ENCODE measurements at regions not wholly inside any gene's neighbourhood (a gene's known extent, or its start where the extent isn't known, plus 50 kb on each side); places are given as distances from the start of the nearest gene placed in this dataset.

- in situ Hi-C loops (cut with MboI; ENCODE audit: low sequenced_read_pairs): no loop called here
Measured at GRCh38 chr16:87249425-87249824, 67.8 kb downstream of the C16orf95 start.

- in situ Hi-C loops (cut with MboI; ENCODE audit: low sequenced_read_pairs): no loop called here
Measured at GRCh38 chr16:87250431-87250960, 66.7 kb downstream of the C16orf95 start.

- in situ Hi-C loops (cut with MboI; ENCODE audit: low sequenced_read_pairs): no loop called here
Measured at GRCh38 chr16:87252269-87252970, 64.8 kb downstream of the C16orf95 start.
